HCT116 (cell line): ENCODE measurements at regions not wholly inside any gene's neighbourhood (a gene's known extent, or its start where the extent isn't known, plus 50 kb on each side); places are given as distances from the start of the nearest gene placed in this dataset.

Experiments
- ATAC-seq: fragments of 200-7000 bp; cut with Tn5 transposase; 2 replicates; pipeline ENCODE4 v1.9.1; 2020; ENCODE audit warnings: mild to moderate bottlenecking, moderate library complexity
- BruUV-seq: library from RNA; stranded (reverse); fragments of 400-500 nt; replicated peaks from 2 replicates; lab custom pipeline; 2021; lab: Mats Ljungman, UMichigan
- CTCF ChIA-PET: fragments of 300-600 bp; sonication (Branson Sonifier 250); formaldehyde crosslinking; loops from one replicate; lab custom pipeline; 2021; ENCODE audit warnings: antibody characterized with exemption; lab: Charles Lee
- POLR2A ChIA-PET: fragments of 300-600, 350-600 bp; sonication (Branson Sonifier 250); formaldehyde crosslinking; loops from one replicate; lab custom pipeline; 2021; ENCODE audit warnings: antibody characterized with exemption; lab: Charles Lee
- RAD21 ChIA-PET, 2 experiments: fragments of 300-600 bp; sonication (Branson Sonifier 250); formaldehyde crosslinking; loops; one replicate each; lab custom pipeline; 2023; ENCODE audit warnings: low total read pairs in 2 of 2; ENCODE audit not compliant: uncharacterized antibody in 2 of 2, unreplicated experiment in 2 of 2, low non-redundant PET in 1 of 2; lab: Charles Lee
- DNase-seq: peaks from one replicate; pipeline ENCODE4 v3.0.0-alpha.2; 2010; ENCODE audit warnings: low read depth, low spot score
- H2AFZ ChIP-seq: fragments of 200-600 bp; shearing (Covaris generic), sonication (generic); 2 replicates; pipeline ENCODE4 v1.6.1; 2017; ENCODE audit warnings: low read depth, mixed run types, mixed read lengths, antibody characterized with exemption, low read length; ENCODE audit not compliant: poor library complexity, severe bottlenecking
- H3K27ac ChIP-seq: 2 replicates; pipeline ENCODE4 v1.5.1; 2012; ENCODE audit warnings: low read depth, low read length
- H3K27me3 ChIP-seq: fragments of 200-600 bp; sonication (generic); 2 replicates; pipeline ENCODE4 v1.6.1; 2016; ENCODE audit warnings: mixed run types, low read length, mixed read lengths; ENCODE audit not compliant: insufficient read depth
- H3K36me3 ChIP-seq, 2 experiments: fragments of 200-500 bp in 1 of 2; fragments of 200-600 bp in 1 of 2; sonication (Bioruptor generic) in 1 of 2; sonication (generic) in 1 of 2; 2 replicates each; pipeline versions ENCODE4 v1.5.1 to v1.6.1; 2014 to 2016; ENCODE audit warnings: low read length in 2 of 2, inconsistent platforms in 1 of 2, mixed read lengths in 1 of 2, mixed run types in 1 of 2; ENCODE audit not compliant: insufficient read depth in 2 of 2, control insufficient read depth in 1 of 2
- H3K4me1 ChIP-seq, 2 experiments: fragments of 200-600 bp in 1 of 2; sonication (generic) in 1 of 2; 2 replicates each; pipeline versions ENCODE4 v1.5.1 to v1.6.1; 2012 to 2017; ENCODE audit warnings: low read length in 2 of 2, inconsistent platforms in 1 of 2, mild to moderate bottlenecking in 1 of 2, mixed read lengths in 1 of 2, mixed run types in 1 of 2, moderate library complexity in 1 of 2; ENCODE audit not compliant: insufficient read depth in 2 of 2, control insufficient read depth in 1 of 2
- H3K4me2 ChIP-seq: fragments of 200-600 bp; sonication (generic); 2 replicates; pipeline ENCODE4 v1.6.1; 2017; ENCODE audit warnings: mixed run types, low read length, mixed read lengths
- H3K4me3 ChIP-seq, 2 experiments: fragments of 200-600 bp in 1 of 2; sonication (generic) in 1 of 2; replicated peaks in 1 of 2; 2 replicates each; pipeline ENCODE4 v1.5.1; 2011 to 2016; ENCODE audit warnings: low read length in 2 of 2, control low read depth in 1 of 2, low read depth in 1 of 2, mild to moderate bottlenecking in 1 of 2, mixed read lengths in 1 of 2, mixed run types in 1 of 2
- H3K79me2 ChIP-seq: fragments of 200-600 bp; sonication (generic); 2 replicates; pipeline ENCODE4 v1.6.1; 2017; ENCODE audit warnings: mild to moderate bottlenecking, mixed run types, low read length, moderate library complexity, mixed read lengths; ENCODE audit not compliant: insufficient read depth
- H3K9ac ChIP-seq: fragments of 200-600 bp; sonication (generic); 2 replicates; pipeline ENCODE4 v1.6.1; 2016; ENCODE audit warnings: low read length, mixed read lengths
- H3K9me2 ChIP-seq: fragments of 200-600 bp; sonication (generic), shearing (Covaris generic); 2 replicates; pipeline ENCODE4 v1.6.1; 2017; ENCODE audit warnings: mixed run types, mild to moderate bottlenecking, moderate library complexity; ENCODE audit not compliant: insufficient read depth
- H3K9me3 ChIP-seq, 2 experiments: fragments of 200-500 bp in 1 of 2; fragments of 200-600 bp in 1 of 2; sonication (Bioruptor generic) in 1 of 2; sonication (generic) in 1 of 2; 2 replicates each; pipeline ENCODE4 v1.6.1; 2014 to 2017; ENCODE audit warnings: low read length in 2 of 2, mixed read lengths in 2 of 2, inconsistent platforms in 1 of 2, low read depth in 1 of 2, mild to moderate bottlenecking in 1 of 2, mixed run types in 1 of 2, moderate library complexity in 1 of 2; ENCODE audit not compliant: control insufficient read depth in 1 of 2, insufficient read depth in 1 of 2
- H4K20me1 ChIP-seq: fragments of 200-600 bp; sonication (generic), shearing (Covaris generic); 2 replicates; pipeline ENCODE4 v1.6.1; 2017; ENCODE audit warnings: mixed run types, mild to moderate bottlenecking, moderate library complexity; ENCODE audit not compliant: insufficient read depth
- CEBPB ChIP-seq: IDR thresholded peaks from 2 replicates; pipeline ENCODE4 v1.6.1; 2012; ENCODE audit warnings: low read depth
- ELF1 ChIP-seq: IDR thresholded peaks from 2 replicates; pipeline ENCODE4 v1.6.1; 2012; ENCODE audit warnings: low read depth, borderline replicate concordance
- EZH2 ChIP-seq: fragments of 200-600 bp; sonication (generic); IDR thresholded peaks from 2 replicates; pipeline ENCODE4 v1.6.1; 2017; ENCODE audit warnings: antibody characterized with exemption, mixed run types
- FOSL1 ChIP-seq: IDR thresholded peaks from 2 replicates; pipeline ENCODE4 v1.6.1; 2012; ENCODE audit warnings: low read depth
- POLR2A ChIP-seq: IDR thresholded peaks from 2 replicates; pipeline ENCODE4 v1.7.0; 2011; ENCODE audit warnings: borderline replicate concordance; ENCODE audit not compliant: insufficient read depth, insufficient read length; ENCODE audit errors: extremely low read depth
- POLR2AphosphoS5 ChIP-seq: IDR thresholded peaks from 2 replicates; pipeline ENCODE4 v1.6.1; 2011; ENCODE audit warnings: mild to moderate bottlenecking, low read depth, low read length, moderate library complexity
- SP1 ChIP-seq: IDR thresholded peaks from 2 replicates; pipeline ENCODE4 v1.6.1; 2012; ENCODE audit warnings: low read depth
- TCF7L2 ChIP-seq: IDR thresholded peaks from 2 replicates; pipeline ENCODE4 v1.7.0; 2011; ENCODE audit warnings: borderline replicate concordance, inconsistent platforms; ENCODE audit not compliant: insufficient read depth, insufficient read length; ENCODE audit errors: extremely low read depth
- ZNF274 ChIP-seq: fragments of 200-500 bp; sonication (Bioruptor generic); IDR thresholded peaks from 2 replicates; pipeline ENCODE4 v1.6.1; 2014; ENCODE audit warnings: mild to moderate bottlenecking, low read depth, low read length, inconsistent platforms
- intact Hi-C: fragments of 100-400 bp; cut with micrococcal nuclease; formaldehyde crosslinking; loops from 2 replicates; pipeline ENCODE4 v1.10.0; 2022
- TF ChIP-seq, protein P1 (sequence below), 3 experiments: fragments of 200-600 bp in 1 of 3; sonication (generic) in 1 of 3; IDR thresholded peaks in 2 of 3; conservative IDR thresholded peaks in 1 of 3; 2 replicates each; pipeline ENCODE4 v1.5.1; 2012 to 2017; ENCODE audit warnings: low read depth in 2 of 3, low read length in 2 of 3, antibody characterized with exemption in 1 of 3, borderline replicate concordance in 1 of 3, control low read depth in 1 of 3, mild to moderate bottlenecking in 1 of 3, mixed read lengths in 1 of 3, mixed run types in 1 of 3, moderate library complexity in 1 of 3; ENCODE audit not compliant: insufficient read depth in 1 of 3

DNA sequence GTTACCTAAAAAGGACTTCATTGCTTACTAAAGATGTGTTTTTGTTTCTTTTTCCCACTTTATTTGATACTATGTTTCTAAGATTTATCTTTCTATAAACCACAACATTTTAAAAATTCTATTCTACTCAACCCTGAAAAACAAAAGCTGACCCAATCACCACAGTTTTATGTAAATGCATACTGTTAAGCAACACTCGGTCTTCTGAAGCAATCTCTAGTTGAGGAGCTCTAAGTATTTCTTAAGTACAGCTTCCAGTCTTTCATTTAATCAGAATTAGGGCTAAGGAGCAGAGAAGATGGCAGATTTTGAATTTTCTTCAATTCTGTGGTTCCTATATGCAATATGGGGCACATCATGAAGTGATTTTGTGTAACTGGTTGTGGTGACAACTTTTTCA lies 72.2 kb upstream of the SLC4A10 start:
- no peak overlapping the region for H3K9ac ChIP-seq
- no peaks in the 10 kb centered on the region for H3K4me1 ChIP-seq
- no TSS peak for BruUV-seq
- no peak for DNase-seq
- ATAC-seq: no peak
- H3K9me3 ChIP-seq: no peaks in the 10 kb centered on the region
- no peak for TF ChIP-seq EZH2
- no peak for TF ChIP-seq SP1
- H3K36me3 ChIP-seq: no peaks in the 10 kb centered on the region
- intact Hi-C loops: no loop called here
- no peak overlapping the region for H2AFZ ChIP-seq
- no peaks in the 10 kb centered on the region for H3K27me3 ChIP-seq
- no peak overlapping the region for H3K4me3 ChIP-seq
- no peaks in the 10 kb centered on the region for H4K20me1 ChIP-seq
- no peak overlapping the region for H3K27ac ChIP-seq
- H3K4me2 ChIP-seq: no peak overlapping the region
- ChIA-PET RAD21 (no interaction called here), CTCF (no interaction called here), POLR2A (no interaction called here)
- no peaks in the 10 kb centered on the region for H3K9me2 ChIP-seq
- no peaks in the 10 kb centered on the region for H3K79me2 ChIP-seq

DNA sequence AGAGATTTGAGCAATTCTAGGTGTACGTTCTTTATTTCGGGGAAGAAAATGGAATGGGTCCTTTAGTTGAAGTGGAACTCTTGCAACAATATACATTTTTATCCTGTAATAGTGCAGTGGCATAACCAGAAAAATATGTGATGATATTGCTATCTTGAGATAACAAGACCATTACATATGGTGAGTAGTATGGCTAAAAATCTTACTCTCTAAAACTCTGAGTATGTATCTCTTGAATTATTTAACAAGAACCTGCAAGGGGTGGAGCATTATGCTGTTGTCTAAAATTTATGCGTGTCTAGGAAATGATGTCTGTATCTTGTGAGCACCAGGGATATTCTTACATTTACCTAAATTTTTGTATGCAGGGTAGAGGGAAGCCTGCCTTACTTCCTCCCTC lies 68.4 kb upstream of the SLC4A10 start:
- POLR2A ChIA-PET: no interaction called here
- H3K27me3 ChIP-seq: no peaks in the 10 kb centered on the region
- TF ChIP-seq CEBPB (no peak), EZH2 (no peak), POLR2A (no peak), ELF1 (no peak), TCF7L2 (no peak), ZNF274 (no peak), POLR2AphosphoS5 (no peak), FOSL1 (no peak)
- TF ChIP-seq, protein P1, sequence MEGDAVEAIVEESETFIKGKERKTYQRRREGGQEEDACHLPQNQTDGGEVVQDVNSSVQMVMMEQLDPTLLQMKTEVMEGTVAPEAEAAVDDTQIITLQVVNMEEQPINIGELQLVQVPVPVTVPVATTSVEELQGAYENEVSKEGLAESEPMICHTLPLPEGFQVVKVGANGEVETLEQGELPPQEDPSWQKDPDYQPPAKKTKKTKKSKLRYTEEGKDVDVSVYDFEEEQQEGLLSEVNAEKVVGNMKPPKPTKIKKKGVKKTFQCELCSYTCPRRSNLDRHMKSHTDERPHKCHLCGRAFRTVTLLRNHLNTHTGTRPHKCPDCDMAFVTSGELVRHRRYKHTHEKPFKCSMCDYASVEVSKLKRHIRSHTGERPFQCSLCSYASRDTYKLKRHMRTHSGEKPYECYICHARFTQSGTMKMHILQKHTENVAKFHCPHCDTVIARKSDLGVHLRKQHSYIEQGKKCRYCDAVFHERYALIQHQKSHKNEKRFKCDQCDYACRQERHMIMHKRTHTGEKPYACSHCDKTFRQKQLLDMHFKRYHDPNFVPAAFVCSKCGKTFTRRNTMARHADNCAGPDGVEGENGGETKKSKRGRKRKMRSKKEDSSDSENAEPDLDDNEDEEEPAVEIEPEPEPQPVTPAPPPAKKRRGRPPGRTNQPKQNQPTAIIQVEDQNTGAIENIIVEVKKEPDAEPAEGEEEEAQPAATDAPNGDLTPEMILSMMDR (IDR thresholded peaks at IDR 0.05 in 2 of 3, conservative IDR thresholded peaks at IDR 0.05 in 1 of 3; ENCODE audit: borderline replicate concordance in 1 of 3, insufficient read depth in 1 of 3, low read depth in 2 of 3, low read length in 2 of 3): no peak
- TF ChIP-seq, all 23 proteins: peak for 0
- intact Hi-C loops: loop anchor here (2.0 kb wide), 1 partner anchor 305 kb away; no protein-coding TSS in a partner anchor
- no peak for DNase-seq
- Histone ChIP-seq H3K9me2 (no peaks in the 10 kb centered on the region), H3K79me2 (no peaks in the 10 kb centered on the region), H3K27ac (no peak overlapping the region), H2AFZ (no peak overlapping the region), H3K4me2 (no peak overlapping the region), H3K36me3 (no peaks in the 10 kb centered on the region), H4K20me1 (no peaks in the 10 kb centered on the region), H3K9me3 (no peaks in the 10 kb centered on the region), H3K4me3 (no peak overlapping the region), H3K4me1 (no peaks in the 10 kb centered on the region), H3K9ac (no peak overlapping the region)
- BruUV-seq: no TSS peak
- ChIA-PET RAD21 (no interaction called here), CTCF (interaction anchor here (1.0 kb wide), 1 partner anchor 333 kb away, joined by 3 read pairs; no protein-coding TSS in a partner anchor)
- no peak for ATAC-seq
